ENCODE measurements at regions not wholly inside any gene's neighbourhood (a gene's known extent, or its start where the extent isn't known, plus 50 kb on each side); places are given as distances from the start of the nearest gene placed in this dataset.
A peak's percentile ranks its signal among the peaks of the same experiment; 100 is the strongest.

DNA sequence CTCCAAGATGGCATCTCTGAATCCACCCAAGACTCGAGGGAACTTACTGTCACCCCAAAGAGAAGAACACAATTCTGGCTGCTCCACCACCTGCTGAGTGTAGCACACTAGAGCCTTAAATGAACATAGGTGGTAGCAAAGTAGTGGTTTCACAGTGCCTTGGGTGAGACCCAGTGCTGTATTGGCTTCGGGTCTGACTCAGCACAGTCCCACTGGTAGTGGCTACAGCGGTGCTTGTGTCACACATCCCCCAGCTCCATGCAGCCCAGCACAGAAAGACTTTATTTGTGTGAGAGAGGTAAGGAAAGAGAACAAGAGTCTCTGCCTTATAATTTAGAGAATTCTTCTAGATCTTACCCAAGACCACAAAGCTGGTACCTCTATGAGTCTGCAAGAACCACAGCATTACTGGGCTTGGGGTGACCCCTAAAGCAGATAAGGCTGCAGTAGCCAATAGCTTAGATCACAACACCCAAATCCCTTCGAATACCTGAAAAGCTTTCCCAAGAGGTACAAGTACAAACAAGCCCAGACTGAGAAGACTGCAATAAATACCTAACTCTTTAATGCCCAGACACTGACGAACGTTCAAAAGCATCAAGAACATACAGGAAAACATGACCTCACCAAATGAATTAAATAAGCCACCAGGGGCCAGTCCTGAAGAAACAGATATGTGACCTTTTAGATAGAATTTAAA lies 83.3 kb upstream of the SLC38A4 start:
- no peak for DNase-seq

DNA sequence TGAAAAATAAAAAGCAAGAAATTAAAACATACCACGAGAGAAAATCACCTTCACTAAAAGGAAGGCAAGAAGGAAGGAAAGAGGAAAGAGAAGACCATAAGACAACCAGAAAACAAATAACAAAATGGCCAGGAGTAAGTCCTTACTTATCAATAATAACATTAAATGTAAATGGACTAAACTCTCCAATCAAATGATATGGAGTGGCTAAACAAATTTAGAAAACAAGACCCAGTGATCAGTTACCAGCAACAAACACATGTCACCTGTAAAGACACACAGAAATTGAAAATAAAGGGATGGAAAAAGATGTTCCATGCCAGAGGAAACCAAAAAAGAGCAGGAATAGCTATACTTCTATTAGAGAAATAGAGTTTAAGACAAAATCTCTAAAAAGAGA lies 85.0 kb upstream of the SLC38A4 start:
- DNase-seq: no peak

- no peak for DNase-seq
Measured at GRCh38 chr12:46914336-46914735, 88.5 kb upstream of the SLC38A4 start.

- DNase-seq: no peak
Measured at GRCh38 chr12:46915082-46915481, 89.3 kb upstream of the SLC38A4 start.

GRCh38 chr12:46915836-46916235 lies 90.0 kb upstream of the SLC38A4 start:
- DNase-seq: no peak

DNA sequence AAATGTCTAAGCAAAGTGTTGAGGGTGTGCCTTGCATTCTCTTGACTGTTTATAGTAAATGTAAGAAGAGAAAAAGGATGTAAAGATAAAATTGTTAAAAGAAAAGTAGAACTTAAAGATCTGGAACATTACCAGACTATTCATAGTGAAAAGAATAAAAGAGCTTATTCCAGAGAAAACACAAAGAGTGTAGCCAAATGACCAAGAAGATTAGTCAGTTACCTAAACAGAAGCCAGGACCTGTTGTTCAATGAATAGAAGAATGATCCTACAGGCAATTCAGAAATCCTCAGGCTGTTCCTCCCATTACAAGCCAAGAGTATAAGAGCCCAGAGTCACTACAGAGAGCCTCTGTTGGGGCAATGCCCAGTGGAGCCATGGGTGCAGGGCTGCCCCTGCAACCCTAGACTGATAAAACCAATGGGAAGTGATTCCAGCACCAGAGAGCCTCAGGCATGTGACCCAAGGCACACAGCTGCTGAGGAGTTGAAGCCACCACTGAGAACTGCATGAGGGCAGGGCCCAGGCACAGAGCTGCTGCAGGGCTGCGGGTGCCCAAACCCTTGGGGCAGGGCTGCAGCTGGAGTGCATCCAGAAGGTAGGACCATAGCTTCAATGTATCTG lies 91.1 kb upstream of the SLC38A4 start:
- no peak for DNase-seq

GRCh38 chr12:46917821-46918220 lies 92.0 kb upstream of the SLC38A4 start:
- DNase-seq: no peak

DNA sequence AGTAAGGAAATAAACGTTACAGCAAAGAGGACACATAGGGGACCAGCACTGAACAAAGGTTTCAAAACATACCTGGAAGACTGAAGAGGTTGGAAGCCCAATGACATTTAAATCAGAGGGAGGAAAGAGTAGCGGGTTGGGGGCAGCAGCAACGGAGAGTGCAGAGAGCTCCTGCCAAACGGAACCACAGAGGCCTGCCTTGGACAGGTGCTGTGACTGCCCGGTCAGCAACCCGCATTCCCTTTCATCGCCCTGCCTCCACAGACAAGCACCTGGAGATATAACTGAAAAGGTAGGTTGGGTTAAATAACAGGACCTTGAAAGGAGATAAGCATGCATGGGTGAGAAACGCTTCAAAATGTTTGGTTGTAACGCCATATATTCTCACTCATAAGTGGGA lies 92.8 kb upstream of the SLC38A4 start:
- no peak for DNase-seq

- no peak for DNase-seq
Measured at GRCh38 chr12:46919666-46920400, 94.0 kb upstream of the SLC38A4 start.

- no peak for DNase-seq
Measured at GRCh38 chr12:46920499-46920898, 94.7 kb upstream of the SLC38A4 start.

GRCh38 chr12:46921048-46921763 lies 95.4 kb upstream of the SLC38A4 start:
- DNase-seq: no peak

GRCh38 chr12:46921764-46922133 lies 96.0 kb upstream of the SLC38A4 start:
- DNase-seq: no peak

- DNase-seq: no peak
Measured at GRCh38 chr12:46926526-46926925, 100.7 kb upstream of the SLC38A4 start.

- DNase-seq: no peak
Measured at GRCh38 chr12:46930101-46930500, 104.3 kb upstream of the SLC38A4 start.

DNA sequence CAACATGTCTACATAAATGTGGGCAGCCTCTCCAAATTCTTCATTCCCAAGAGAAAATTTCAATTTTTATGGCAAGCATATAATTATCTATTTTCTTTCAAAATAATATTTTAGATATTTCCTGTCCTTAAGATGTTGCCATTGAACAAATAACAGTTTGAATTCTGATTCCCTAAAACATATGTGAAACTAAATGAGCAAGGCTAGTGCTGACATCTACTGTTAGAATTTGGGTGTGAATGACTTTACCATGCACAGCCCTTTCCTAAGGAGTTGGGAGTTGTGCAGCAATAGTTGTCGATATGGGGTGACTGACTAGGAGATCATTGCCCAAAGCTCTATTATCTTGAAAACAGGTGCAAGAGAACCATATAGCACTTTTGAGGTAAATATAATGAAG lies 108.2 kb upstream of the SLC38A4 start:
- peak in 2 of 58 donors; percentile 1 to 19 for DNase-seq

DNA sequence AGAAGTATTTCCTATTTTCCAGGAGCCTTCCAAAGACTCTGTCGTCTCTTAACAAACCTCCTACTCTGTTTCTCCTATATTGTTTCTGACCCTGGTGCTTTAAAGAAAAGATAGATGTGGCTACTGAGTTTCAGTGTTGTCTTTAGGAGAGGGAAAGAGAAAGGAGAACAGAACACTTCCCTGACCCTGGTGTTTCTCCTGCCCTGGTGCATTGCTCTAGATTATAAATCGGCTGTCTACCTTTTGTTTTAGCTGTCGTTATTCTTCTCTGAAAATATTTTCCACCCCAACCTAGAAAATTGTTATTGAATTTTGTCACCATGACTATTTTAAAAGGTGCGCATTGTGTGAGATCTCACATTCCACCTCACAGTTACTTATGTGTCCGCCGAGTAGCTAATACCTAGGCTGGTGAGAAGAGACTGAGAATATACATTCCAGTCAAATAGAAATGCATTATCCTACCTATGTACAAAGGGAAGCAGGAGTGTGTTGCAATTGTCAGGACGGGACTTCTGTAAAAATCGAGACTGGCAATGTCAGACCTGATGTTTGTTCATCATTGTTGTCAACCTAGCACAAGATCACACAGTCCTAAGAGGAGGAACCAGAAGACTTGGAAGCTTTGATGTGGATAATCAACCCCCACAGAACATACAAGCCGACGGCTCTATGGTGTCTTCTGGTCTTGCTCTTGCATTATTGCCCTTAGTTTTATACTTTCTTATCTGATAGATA lies 108.7 kb upstream of the SLC38A4 start:
- DNase-seq: no peak

GRCh38 chr12:46935271-46935847 lies 109.6 kb upstream of the SLC38A4 start:
- DNase-seq: no peak

GRCh38 chr12:46936042-46936441 lies 110.2 kb upstream of the SLC38A4 start:
- no peak for DNase-seq

DNA sequence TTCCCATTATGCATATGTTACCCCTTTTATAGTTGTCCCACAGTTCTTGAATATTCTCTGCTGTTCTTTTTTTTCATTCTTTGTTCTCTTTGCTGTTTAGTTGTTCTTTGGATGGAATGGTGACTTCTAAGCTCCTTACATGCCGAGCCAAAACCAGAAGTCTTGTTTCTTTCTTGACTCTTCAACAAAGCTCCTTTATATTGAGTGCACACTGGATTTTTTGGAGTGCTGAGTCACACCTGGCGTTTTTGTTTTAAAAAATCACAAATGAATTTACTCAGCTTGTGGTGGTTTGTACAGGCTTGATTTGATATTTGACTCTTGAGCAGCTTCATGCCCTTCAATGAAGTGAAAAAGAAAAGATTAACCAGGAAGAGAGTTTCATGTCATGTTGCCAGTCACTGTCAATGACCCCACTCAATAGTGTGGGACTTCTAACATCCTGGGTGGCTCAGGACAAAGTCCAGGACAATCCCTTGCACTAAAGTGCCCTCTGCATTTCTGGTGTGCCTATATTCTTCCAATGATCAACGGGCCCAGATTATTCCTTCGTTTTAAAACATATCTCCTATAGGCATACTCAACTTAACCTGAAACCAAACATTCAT lies 112.4 kb upstream of the SLC38A4 start:
- no peak for DNase-seq

GRCh38 chr12:46941981-46942380 lies 116.2 kb upstream of the SLC38A4 start:
- DNase-seq: no peak

GRCh38 chr12:46942579-46942978 lies 116.8 kb upstream of the SLC38A4 start:
- DNase-seq: no peak
